ENCODE measurements at regions not wholly inside any gene's neighbourhood (a gene's known extent, or its start where the extent isn't known, plus 50 kb on each side); places are given as distances from the start of the nearest gene placed in this dataset.
A peak's percentile ranks its signal among the peaks of the same experiment; 100 is the strongest.

DNA sequence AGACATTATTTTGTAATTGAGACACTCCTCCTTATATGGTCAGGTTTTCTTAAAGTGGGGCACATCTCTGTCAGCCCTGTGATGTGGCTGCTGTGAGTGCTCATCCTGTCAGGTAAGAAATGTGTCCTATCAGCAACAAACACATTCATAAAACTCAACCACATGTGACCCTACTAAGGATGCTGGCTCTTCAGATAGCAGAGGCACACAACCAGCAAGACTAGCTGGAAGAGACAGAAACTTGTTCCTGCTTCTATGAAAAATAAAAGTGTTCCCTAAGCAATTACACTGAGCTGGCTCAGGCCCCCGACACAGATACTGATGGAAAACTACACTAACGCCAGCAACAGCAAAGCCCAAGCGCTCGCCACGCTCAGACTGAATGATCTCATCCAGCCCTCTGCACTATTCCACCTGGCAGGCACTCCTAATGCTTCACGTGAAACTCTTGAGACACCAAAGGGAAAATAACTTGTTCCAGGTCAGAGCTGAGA lies 49.8 kb upstream of the CYP2D6 start:
- peak in 1 of 2 donors; percentile 12 for DNase-seq (ENCODE audit: low read depth in 2 of 2)

Data from activated CD8-positive, alpha-beta memory T cell treated with anti-CD3 and anti-CD28 coated beads for 4 hours (primary cell).